ENCODE measurements at regions not wholly inside any gene's neighbourhood (a gene's known extent, or its start where the extent isn't known, plus 50 kb on each side); places are given as distances from the start of the nearest gene placed in this dataset.

- TF ChIP-seq CTCF (IDR thresholded peaks at IDR 0.05; ENCODE audit: low read depth, low read length) (no peak), MAX (IDR thresholded peaks at IDR 0.05; ENCODE audit: low read depth, low read length) (no peak), POLR2A (IDR thresholded peaks at IDR 0.05; ENCODE audit: extremely low read depth, insufficient read length) (no peak)
Measured at GRCh38 chr9:20095430-20096092, 306.7 kb upstream of the SLC24A2 start.
